HG03135 (cell line): ENCODE measurements at regions not wholly inside any gene's neighbourhood (a gene's known extent, or its start where the extent isn't known, plus 50 kb on each side); places are given as distances from the start of the nearest gene placed in this dataset.

Source experiments
- ATAC-seq: cut with Tn5 transposase; IDR thresholded peaks from one replicate; pipeline ENCODE4 v1.9.1; 2021; ENCODE audit warnings: mild to moderate bottlenecking, moderate library complexity; ENCODE audit not compliant: unreplicated experiment

GRCh38 chr12:115519887-115520286 lies 757.6 kb downstream of the MED13L start:
- no peak for ATAC-seq

DNA sequence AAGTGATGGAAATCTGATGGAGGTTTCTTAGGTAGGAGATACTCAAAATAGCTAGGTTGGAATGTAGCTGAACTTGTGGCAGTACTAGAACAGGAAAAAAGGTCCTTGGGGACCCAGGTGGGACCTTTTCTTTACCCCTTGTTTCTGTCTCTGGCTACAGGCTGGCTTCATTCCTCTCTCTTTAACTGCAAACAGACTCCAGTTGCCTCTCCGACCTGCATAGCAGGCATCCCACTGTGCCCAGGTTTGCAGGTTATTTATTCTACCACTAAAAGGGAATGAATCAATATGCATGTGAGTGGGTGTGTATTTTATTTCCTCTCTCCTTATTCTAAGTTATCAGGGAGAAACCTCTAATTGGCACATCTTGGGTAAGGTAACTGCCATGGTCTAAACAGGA lies 758.1 kb downstream of the MED13L start:
- no peak for ATAC-seq

DNA sequence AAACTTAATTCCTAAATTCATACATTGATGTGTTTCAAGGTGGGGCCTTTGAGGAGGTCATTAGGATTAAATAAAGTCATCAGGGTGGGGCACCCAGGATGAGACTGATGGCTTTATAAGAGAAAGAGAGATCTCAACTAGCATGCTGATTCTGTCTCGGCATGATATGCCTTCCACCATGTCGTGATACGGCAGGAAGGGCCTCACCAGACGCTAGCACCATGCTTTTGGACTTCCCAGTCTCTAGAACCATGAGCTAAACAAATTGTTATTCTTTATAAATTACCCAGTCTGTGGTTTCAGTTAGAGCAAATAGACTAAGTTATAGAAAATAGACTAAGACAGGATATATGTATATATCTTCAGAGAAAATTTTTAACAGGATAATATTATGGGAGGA lies 759.6 kb downstream of the MED13L start:
- no peak for ATAC-seq

DNA sequence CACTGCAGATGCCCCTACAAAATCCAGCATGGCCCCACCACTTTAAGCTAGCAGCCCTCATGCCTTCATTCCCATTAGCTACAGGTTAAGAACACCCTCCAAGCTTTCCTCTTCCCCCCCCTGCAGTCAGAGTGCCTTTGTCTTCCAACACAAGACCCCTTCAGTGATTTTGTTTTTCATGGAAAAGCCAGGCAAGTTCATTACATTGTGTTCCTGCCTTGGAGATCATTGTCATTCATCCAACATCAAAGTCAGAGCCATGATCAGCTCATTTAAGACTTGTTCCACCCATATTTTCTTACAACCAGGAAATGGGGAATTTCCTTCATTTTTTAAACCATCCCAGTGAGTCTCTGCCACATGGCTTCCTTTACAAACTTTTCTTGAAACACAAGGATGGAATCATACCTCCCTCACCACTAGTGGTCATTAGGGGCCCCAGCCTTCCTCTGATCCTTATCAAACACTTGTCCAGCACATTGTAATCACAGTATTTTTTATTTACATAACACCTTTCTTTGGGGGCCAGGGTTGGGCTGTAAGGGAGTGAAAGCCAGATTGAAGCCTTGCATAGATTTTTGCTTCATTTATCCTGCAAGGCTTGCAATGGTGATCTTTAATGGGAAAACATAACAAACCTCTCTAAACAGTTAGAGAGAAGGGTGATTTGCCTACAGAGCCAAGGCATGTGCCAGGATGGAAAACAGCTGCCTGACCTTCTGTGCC lies 765.3 kb downstream of the MED13L start:
- no peak for ATAC-seq

DNA sequence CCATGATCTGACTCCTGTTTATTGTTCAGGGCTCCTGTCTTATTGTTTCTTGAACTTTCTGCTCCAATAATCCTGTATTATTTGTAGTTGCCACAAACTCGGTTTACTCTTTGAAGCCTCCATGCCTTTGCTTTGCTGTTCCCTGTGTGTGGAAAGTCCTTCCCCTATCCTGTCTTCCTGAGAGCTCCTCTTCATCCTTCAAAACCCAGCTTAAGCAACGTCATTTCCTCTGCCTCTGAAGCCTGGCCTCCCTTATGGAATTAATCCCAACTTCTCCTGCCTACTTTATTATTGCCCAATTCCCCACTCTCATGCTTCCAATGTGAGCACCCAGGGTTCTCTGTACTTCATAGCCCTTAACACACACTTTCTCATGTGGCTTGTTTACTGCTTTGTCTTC lies 766.2 kb downstream of the MED13L start:
- no peak for ATAC-seq

GRCh38 chr12:115508990-115509389 lies 768.5 kb downstream of the MED13L start:
- ATAC-seq = no peak

DNA sequence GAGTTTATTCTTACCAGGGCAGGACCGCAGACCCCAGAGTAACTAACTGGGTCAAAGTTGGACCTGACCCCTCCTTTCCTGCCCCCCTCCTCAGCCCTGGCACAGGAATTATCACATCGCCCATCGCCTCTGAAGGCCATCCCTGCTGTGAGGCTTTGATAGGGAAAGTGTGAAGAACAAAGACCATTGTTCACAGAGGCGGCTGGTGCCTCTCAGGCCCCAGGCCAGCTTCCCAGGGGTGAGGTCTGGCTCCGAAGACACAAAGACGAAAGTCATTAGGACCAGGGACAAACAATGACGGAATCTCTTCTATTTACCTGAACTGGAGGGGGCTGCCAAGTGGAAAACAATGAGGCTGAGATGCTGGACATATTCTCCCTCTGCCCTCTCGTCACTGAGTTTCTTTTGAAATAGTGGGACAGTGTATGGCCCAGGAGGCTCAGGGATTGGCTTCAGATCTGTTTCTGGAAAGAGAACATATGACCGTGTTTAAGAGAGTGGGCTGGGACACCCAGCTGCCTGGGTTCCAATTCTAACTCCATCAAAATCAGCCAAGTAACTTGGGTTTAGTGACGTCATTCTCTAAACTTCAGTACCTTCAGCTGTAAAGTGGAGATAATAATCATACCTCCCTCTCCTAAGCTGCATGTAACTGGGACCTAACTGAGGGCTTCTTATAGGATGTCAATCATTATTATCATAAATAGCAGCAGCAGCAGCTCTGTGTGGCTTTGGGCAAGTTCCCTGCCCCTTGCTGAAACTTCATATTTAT lies 769.4 kb downstream of the MED13L start:
- ATAC-seq = no peak

DNA sequence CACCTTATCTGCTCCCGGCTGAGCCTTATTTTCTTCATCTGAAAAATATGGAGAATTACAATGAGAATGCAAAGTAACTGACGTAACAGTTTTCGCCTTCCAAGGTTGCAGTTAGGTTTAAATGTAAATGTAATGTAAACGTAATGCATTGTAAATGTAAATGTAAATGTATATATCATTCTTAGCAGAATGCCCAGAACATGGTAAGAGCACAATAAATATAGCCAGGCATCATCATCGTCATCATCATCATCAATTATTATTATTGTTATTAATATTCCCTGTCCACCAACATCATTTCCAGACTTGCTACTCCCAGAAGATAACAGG lies 770.0 kb downstream of the MED13L start:
- ATAC-seq = no peak

DNA sequence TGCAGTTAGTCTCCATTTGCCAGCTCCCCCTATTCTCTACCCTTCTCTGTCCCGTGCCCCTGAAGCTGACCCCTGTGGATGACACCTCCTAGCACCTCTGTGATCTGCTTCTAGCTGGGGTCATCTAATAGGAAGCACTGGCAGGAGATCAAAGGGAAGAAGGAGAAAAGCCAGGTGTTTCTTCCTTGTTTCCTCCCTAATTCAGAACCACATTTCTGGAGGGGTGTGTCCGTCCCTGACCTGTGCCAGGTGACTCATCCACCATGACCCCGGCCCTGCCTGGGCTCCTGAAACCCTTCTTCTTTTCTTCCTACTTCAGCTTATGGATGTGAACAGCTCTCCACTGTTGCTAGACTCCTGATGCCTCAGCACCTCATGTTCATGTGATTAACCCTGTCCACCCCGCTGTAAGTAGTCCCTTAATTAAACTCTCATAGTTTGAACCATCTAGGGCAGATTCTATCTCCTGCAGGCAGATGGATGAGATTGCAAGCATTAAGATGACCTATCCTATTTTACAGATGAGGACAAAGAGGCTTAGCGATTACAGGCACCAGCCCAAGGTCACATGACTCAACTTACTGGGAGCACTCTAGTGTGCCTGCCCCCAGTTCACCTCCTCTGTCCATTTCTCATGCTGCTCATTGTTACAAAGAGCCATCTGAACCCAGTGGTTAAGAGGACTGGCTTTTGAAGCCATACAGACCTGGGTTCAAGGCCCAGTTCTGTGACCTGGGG lies 770.5 kb downstream of the MED13L start:
- no peak for ATAC-seq

GRCh38 chr12:115504306-115505290 lies 772.9 kb downstream of the MED13L start:
- ATAC-seq = no peak

GRCh38 chr12:115500872-115501271 lies 776.6 kb downstream of the MED13L start:
- no peak for ATAC-seq

- no peak for ATAC-seq
Observed at GRCh38 chr12:115495300-115495699, 782.2 kb downstream of the MED13L start.

GRCh38 chr12:115492553-115492952 lies 784.9 kb downstream of the MED13L start:
- no peak for ATAC-seq

DNA sequence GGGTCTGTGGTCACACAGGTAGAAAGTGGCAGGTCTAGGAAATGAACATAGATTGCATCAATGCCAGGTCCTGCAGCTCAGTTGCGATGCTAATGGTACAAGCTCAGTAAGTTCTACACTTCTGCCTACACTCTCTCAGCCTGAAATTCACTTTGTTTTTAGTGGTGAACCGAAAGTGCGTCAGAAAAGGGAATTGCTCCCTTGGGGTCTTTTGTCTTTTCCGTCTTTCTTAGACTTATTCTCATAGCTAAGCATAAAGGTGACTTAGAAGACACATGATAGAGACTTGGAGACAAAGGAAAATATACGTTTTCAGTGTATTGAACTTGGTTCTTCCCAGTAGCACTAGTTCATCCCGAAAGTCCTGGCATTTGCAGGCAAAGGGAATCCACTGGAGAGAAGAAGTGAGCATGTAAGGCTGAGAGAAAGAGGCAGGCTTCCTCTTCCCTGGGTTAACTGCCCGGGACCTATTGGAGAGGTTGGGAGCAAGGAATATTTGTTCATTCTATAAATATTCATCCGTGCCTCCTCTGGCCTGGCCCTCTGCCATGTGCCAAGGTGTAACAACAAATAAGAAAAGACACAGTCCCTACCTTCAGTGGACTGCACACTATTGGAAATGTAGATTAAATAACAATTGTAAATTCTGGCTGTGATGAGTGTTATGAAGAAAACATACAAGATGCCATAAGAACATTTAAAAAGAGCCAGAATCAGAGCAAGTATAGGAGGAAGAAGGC lies 785.8 kb downstream of the MED13L start:
- ATAC-seq = no peak

GRCh38 chr12:115489253-115489652 lies 788.2 kb downstream of the MED13L start:
- no peak for ATAC-seq

- no peak for ATAC-seq
Observed at GRCh38 chr12:115485967-115486366, 791.5 kb downstream of the MED13L start.

DNA sequence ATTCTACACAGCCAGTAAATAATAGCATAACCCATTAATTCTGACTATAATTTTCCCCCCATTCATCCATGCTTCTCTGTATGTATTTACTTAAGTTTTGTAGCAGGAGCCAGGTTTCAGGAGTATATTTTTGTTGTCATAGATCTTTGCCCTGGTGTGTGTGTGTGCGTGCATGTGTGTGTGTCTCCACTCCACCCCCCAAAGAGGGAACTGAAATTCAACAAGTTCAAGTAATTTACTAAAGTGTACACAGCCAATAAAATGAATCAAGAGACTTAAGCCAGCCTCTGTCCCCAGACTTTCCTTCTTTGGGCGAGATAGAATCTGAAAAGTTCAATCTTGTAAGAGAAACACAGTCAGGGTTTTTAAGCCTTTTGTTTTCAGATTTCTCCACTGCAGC lies 792.0 kb downstream of the MED13L start:
- no peak for ATAC-seq

DNA sequence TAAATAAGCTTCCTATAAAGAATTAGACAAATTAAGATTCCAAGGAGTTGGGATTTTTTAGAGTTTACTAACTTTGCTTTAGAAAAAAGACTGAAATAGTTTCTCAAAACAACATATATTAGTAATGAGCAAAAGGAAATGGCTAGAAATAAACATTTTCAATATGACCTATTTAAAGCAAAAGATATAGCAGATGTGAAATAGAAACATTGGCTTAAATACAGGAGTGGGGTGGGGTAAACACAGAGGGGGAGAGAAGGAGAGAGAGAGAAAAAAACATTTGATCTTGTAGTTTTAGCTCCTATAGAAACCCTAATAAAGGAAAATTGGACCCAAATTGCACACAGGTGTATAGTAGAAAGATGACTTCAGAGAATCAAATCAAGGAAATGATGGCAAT lies 794.5 kb downstream of the MED13L start:
- no peak for ATAC-seq

GRCh38 chr12:115481141-115481540 lies 796.4 kb downstream of the MED13L start:
- ATAC-seq = no peak

DNA sequence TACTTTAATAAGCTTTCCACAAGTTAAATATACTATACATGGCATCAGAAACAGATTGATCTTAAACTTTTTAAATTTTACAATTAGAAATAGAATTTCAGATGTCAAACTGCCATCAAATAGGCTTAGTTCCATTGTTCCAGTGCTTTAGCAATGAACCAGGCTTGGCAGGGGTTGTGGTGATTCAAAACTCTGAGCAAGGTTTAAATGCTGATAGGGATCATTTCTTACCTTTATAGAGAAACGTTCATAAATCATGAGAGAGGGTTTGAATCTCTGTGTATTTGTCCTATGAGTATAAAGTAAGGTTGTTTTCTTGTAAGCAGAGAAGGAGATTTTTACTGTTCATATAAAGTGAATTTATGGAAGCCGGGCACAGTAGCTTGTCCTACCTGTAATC lies 794.5 kb upstream of the TBX3 start:
- ATAC-seq = no peak
